ENCODE measurements at regions not wholly inside any gene's neighbourhood (a gene's known extent, or its start where the extent isn't known, plus 50 kb on each side); places are given as distances from the start of the nearest gene placed in this dataset.

GRCh38 chr3:28786446-28786845, 437.8 kb upstream of the AZI2 start:
- TF ChIP-seq, protein P1, sequence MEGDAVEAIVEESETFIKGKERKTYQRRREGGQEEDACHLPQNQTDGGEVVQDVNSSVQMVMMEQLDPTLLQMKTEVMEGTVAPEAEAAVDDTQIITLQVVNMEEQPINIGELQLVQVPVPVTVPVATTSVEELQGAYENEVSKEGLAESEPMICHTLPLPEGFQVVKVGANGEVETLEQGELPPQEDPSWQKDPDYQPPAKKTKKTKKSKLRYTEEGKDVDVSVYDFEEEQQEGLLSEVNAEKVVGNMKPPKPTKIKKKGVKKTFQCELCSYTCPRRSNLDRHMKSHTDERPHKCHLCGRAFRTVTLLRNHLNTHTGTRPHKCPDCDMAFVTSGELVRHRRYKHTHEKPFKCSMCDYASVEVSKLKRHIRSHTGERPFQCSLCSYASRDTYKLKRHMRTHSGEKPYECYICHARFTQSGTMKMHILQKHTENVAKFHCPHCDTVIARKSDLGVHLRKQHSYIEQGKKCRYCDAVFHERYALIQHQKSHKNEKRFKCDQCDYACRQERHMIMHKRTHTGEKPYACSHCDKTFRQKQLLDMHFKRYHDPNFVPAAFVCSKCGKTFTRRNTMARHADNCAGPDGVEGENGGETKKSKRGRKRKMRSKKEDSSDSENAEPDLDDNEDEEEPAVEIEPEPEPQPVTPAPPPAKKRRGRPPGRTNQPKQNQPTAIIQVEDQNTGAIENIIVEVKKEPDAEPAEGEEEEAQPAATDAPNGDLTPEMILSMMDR (conservative IDR thresholded peaks at IDR 0.05; ENCODE audit: low read depth in 2 of 2): no peak
- TF ChIP-seq POLR2AphosphoS5 (IDR thresholded peaks at IDR 0.05; ENCODE audit: low read depth) (no peak), EZH2 (IDR thresholded peaks at IDR 0.05; ENCODE audit: low read depth, unreplicated experiment) (no peak), NANOG (IDR thresholded peaks at IDR 0.05; ENCODE audit: borderline replicate concordance) (no peak), REST (IDR thresholded peaks at IDR 0.05; ENCODE audit: unreplicated experiment) (no peak), CREB1 (CRISPR knock-in tag; IDR thresholded peaks at IDR 0.05; ENCODE audit: low read depth) (no peak), EZH2phosphoT487 (IDR thresholded peaks at IDR 0.05; ENCODE audit: unreplicated experiment) (no peak), JUNB (IDR thresholded peaks at IDR 0.05; ENCODE audit: unreplicated experiment) (no peak), STAT1 (IDR thresholded peaks at IDR 0.05; ENCODE audit: unreplicated experiment) (no peak), ZNF331 (CRISPR knock-in tag; IDR thresholded peaks at IDR 0.05; ENCODE audit: low read depth) (no peak)
- TF ChIP-seq, protein P2, sequence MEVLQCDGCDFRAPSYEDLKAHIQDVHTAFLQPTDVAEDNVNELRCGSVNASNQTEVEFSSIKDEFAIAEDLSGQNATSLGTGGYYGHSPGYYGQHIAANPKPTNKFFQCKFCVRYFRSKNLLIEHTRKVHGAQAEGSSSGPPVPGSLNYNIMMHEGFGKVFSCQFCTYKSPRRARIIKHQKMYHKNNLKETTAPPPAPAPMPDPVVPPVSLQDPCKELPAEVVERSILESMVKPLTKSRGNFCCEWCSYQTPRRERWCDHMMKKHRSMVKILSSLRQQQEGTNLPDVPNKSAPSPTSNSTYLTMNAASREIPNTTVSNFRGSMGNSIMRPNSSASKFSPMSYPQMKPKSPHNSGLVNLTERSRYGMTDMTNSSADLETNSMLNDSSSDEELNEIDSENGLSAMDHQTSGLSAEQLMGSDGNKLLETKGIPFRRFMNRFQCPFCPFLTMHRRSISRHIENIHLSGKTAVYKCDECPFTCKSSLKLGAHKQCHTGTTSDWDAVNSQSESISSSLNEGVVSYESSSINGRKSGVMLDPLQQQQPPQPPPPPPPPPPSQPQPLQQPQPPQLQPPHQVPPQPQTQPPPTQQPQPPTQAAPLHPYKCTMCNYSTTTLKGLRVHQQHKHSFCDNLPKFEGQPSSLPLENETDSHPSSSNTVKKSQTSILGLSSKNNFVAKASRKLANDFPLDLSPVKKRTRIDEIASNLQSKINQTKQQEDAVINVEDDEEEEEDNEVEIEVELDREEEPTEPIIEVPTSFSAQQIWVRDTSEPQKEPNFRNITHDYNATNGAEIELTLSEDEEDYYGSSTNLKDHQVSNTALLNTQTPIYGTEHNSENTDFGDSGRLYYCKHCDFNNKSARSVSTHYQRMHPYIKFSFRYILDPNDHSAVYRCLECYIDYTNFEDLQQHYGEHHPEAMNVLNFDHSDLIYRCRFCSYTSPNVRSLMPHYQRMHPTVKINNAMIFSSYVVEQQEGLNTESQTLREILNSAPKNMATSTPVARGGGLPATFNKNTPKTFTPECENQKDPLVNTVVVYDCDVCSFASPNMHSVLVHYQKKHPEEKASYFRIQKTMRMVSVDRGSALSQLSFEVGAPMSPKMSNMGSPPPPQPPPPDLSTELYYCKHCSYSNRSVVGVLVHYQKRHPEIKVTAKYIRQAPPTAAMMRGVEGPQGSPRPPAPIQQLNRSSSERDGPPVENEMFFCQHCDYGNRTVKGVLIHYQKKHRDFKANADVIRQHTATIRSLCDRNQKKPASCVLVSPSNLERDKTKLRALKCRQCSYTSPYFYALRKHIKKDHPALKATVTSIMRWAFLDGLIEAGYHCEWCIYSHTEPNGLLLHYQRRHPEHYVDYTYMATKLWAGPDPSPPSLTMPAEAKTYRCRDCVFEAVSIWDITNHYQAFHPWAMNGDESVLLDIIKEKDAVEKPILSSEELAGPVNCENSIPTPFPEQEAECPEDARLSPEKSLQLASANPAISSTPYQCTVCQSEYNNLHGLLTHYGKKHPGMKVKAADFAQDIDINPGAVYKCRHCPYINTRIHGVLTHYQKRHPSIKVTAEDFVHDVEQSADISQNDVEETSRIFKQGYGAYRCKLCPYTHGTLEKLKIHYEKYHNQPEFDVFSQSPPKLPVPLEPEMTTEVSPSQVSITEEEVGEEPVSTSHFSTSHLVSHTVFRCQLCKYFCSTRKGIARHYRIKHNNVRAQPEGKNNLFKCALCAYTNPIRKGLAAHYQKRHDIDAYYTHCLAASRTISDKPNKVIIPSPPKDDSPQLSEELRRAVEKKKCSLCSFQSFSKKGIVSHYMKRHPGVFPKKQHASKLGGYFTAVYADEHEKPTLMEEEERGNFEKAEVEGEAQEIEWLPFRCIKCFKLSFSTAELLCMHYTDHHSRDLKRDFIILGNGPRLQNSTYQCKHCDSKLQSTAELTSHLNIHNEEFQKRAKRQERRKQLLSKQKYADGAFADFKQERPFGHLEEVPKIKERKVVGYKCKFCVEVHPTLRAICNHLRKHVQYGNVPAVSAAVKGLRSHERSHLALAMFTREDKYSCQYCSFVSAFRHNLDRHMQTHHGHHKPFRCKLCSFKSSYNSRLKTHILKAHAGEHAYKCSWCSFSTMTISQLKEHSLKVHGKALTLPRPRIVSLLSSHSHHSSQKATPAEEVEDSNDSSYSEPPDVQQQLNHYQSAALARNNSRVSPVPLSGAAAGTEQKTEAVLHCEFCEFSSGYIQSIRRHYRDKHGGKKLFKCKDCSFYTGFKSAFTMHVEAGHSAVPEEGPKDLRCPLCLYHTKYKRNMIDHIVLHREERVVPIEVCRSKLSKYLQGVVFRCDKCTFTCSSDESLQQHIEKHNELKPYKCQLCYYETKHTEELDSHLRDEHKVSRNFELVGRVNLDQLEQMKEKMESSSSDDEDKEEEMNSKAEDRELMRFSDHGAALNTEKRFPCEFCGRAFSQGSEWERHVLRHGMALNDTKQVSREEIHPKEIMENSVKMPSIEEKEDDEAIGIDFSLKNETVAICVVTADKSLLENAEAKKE (CRISPR knock-in tag; IDR thresholded peaks at IDR 0.05): no peak
- TF ChIP-seq, protein P3, sequence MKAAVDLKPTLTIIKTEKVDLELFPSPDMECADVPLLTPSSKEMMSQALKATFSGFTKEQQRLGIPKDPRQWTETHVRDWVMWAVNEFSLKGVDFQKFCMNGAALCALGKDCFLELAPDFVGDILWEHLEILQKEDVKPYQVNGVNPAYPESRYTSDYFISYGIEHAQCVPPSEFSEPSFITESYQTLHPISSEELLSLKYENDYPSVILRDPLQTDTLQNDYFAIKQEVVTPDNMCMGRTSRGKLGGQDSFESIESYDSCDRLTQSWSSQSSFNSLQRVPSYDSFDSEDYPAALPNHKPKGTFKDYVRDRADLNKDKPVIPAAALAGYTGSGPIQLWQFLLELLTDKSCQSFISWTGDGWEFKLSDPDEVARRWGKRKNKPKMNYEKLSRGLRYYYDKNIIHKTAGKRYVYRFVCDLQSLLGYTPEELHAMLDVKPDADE (IDR thresholded peaks at IDR 0.05): no peak
